ENCODE measurements at regions not wholly inside any gene's neighbourhood (a gene's known extent, or its start where the extent isn't known, plus 50 kb on each side); places are given as distances from the start of the nearest gene placed in this dataset.

- TF ChIP-seq POLR2A (IDR thresholded peaks at IDR 0.05) = no peak
- no peak for TF ChIP-seq CTCF (IDR thresholded peaks at IDR 0.05 in 4 of 5, conservative IDR thresholded peaks at IDR 0.05 in 1 of 5)
These were observed 545.5 kb downstream of the TCERG1L start for GRCh38 chr10:130766071-130766470.
